HuH-7.5 (cell line): ENCODE measurements at regions not wholly inside any gene's neighbourhood (a gene's known extent, or its start where the extent isn't known, plus 50 kb on each side); places are given as distances from the start of the nearest gene placed in this dataset.
"Not testable (repeated sequence)": the region's sequence is repeated elsewhere in the genome, so short reads cannot be mapped to it uniquely, and the experiment has no call there.

ENCODE experiments used
- DNase-seq: peaks from one replicate; pipeline ENCODE4 v3.0.0; 2011; ENCODE audit warnings: low spot score

GRCh38 chr5:92633875-92634487 is 947.0 kb downstream of the NR2F1-AS1 start:
- DNase-seq = no peak

GRCh38 chr5:92633176-92633575 is 947.8 kb downstream of the NR2F1-AS1 start:
- DNase-seq = no peak

- not testable (repeated sequence) for DNase-seq
Observed at GRCh38 chr5:92631237-92631701, 949.8 kb downstream of the NR2F1-AS1 start.

- no peak for DNase-seq
Observed at GRCh38 chr5:92629574-92629973, 951.4 kb downstream of the NR2F1-AS1 start.

- DNase-seq = no peak
Observed at GRCh38 chr5:92629000-92629399, 952.0 kb downstream of the NR2F1-AS1 start.

GRCh38 chr5:92627186-92627585 is 953.8 kb downstream of the NR2F1-AS1 start:
- DNase-seq = no peak

GRCh38 chr5:92616085-92616484 is 964.9 kb downstream of the NR2F1-AS1 start:
- no peak for DNase-seq

- no peak for DNase-seq
Observed at GRCh38 chr5:92613546-92613945, 967.5 kb downstream of the NR2F1-AS1 start.

- not testable (repeated sequence) for DNase-seq
Observed at GRCh38 chr5:92610435-92610834, 970.6 kb downstream of the NR2F1-AS1 start.

- DNase-seq = no peak
Observed at GRCh38 chr5:92605591-92605990, 975.4 kb downstream of the NR2F1-AS1 start.

- no peak for DNase-seq
Observed at GRCh38 chr5:92599217-92599810, 981.7 kb downstream of the NR2F1-AS1 start.

- no peak for DNase-seq
Observed at GRCh38 chr5:92594031-92594430, 987.0 kb downstream of the NR2F1-AS1 start.

GRCh38 chr5:92588876-92589275 is 992.1 kb downstream of the NR2F1-AS1 start:
- no peak for DNase-seq

GRCh38 chr5:92581690-92582089 is 999.3 kb downstream of the NR2F1-AS1 start:
- no peak for DNase-seq

GRCh38 chr5:92581249-92581648 is 999.8 kb downstream of the NR2F1-AS1 start:
- DNase-seq = no peak

GRCh38 chr5:92580814-92581213 is 1000.2 kb downstream of the NR2F1-AS1 start:
- no peak for DNase-seq

- DNase-seq = no peak
Observed at GRCh38 chr5:92574023-92574422, 1007.0 kb downstream of the NR2F1-AS1 start.

- DNase-seq = no peak
Observed at GRCh38 chr5:92568522-92568921, 1012.5 kb downstream of the NR2F1-AS1 start.

GRCh38 chr5:92567831-92568450 is 1013.1 kb downstream of the NR2F1-AS1 start:
- no peak for DNase-seq

- no peak for DNase-seq
Observed at GRCh38 chr5:92566113-92566786, 1014.8 kb downstream of the NR2F1-AS1 start.

- no peak for DNase-seq
Observed at GRCh38 chr5:92565673-92566072, 1015.3 kb downstream of the NR2F1-AS1 start.

GRCh38 chr5:92562065-92562464 is 1019.0 kb downstream of the NR2F1-AS1 start:
- no peak for DNase-seq

GRCh38 chr5:92561411-92561959 is 1019.5 kb downstream of the NR2F1-AS1 start:
- no peak for DNase-seq
